ENCODE measurements at regions not wholly inside any gene's neighbourhood (a gene's known extent, or its start where the extent isn't known, plus 50 kb on each side); places are given as distances from the start of the nearest gene placed in this dataset.

- CTCF ChIA-PET = no interaction called here
- POLR2A ChIA-PET = no interaction called here
- no peaks in the 10 kb centered on the region for H3K4me1 ChIP-seq (ENCODE audit: control insufficient read depth, insufficient read depth, low read length)
- H3K9me3 ChIP-seq (ENCODE audit: control insufficient read depth, insufficient read depth, low read depth, low read length) = no peaks in the 10 kb centered on the region
- H3K27ac ChIP-seq (ENCODE audit: extremely low read depth, low read depth, low read length) = no peak overlapping the region
- H3K36me3 ChIP-seq (ENCODE audit: control insufficient read depth in 2 of 2, insufficient read depth in 1 of 2, low read length in 2 of 2) = no peaks in the 10 kb centered on the region
- TF ChIP-seq ZNF423 (tag by site-specific recombination; IDR thresholded peaks at IDR 0.05) = no peak
- TF ChIP-seq ZBTB6 (tag by site-specific recombination; IDR thresholded peaks at IDR 0.05) = no peak
- no peak for TF ChIP-seq ZNF580 (tag by site-specific recombination; IDR thresholded peaks at IDR 0.05)
- TF ChIP-seq ZNF155 (tag by site-specific recombination; IDR thresholded peaks at IDR 0.05) = no peak
- H3K4me3 ChIP-seq (ENCODE audit: low read depth, low read length) = no peak overlapping the region
These were observed 71.0 kb downstream of the MED10 start for GRCh38 chr5:6307304-6307703.

DNA sequence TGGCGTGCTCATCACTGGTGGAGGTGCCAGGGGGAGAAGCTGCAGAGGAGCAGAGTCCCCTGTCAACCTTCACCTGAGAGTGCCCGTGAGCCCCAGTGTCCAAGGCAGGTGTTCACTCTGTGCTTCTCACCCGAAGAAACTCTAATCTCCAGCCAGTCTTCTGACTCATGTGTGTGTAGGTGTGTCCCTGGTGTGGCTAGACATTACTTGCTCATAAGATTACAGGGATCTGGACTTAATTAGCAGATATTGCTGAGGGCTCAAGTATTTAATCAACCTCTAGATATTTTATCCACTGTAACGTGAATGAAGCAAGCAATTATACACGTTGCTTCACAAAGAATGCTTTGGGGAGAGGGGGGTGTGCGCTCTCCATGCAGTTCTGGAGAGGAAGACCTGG lies 72.5 kb downstream of the MED10 start:
- TF ChIP-seq ZNF202 (tag by site-specific recombination; IDR thresholded peaks at IDR 0.05; ENCODE audit: borderline replicate concordance) (no peak), ZNF747 (tag by site-specific recombination; IDR thresholded peaks at IDR 0.05) (no peak), BCL11B (tag by site-specific recombination; IDR thresholded peaks at IDR 0.05; ENCODE audit: low read depth) (no peak), ZNF19 (tag by site-specific recombination; IDR thresholded peaks at IDR 0.05; ENCODE audit: low read depth) (no peak), ZNF223 (tag by site-specific recombination; IDR thresholded peaks at IDR 0.05) (no peak), ZNF248 (tag by site-specific recombination; IDR thresholded peaks at IDR 0.05) (no peak), ZXDB (tag by site-specific recombination; IDR thresholded peaks at IDR 0.05) (no peak), ZNF629 (tag by site-specific recombination; IDR thresholded peaks at IDR 0.05) (no peak)
- no peaks in the 10 kb centered on the region for H3K4me1 ChIP-seq (ENCODE audit: control insufficient read depth, insufficient read depth, low read length)
- no peaks in the 10 kb centered on the region for H3K9me3 ChIP-seq (ENCODE audit: control insufficient read depth, insufficient read depth, low read depth, low read length)
- ChIA-PET CTCF (no interaction called here), POLR2A (no interaction called here)
- H3K36me3 ChIP-seq (ENCODE audit: control insufficient read depth in 2 of 2, insufficient read depth in 1 of 2, low read length in 2 of 2) = no peaks in the 10 kb centered on the region
- H3K4me3 ChIP-seq (ENCODE audit: low read depth, low read length) = no peak overlapping the region
- no peak overlapping the region for H3K27ac ChIP-seq (ENCODE audit: extremely low read depth, low read depth, low read length)

DNA sequence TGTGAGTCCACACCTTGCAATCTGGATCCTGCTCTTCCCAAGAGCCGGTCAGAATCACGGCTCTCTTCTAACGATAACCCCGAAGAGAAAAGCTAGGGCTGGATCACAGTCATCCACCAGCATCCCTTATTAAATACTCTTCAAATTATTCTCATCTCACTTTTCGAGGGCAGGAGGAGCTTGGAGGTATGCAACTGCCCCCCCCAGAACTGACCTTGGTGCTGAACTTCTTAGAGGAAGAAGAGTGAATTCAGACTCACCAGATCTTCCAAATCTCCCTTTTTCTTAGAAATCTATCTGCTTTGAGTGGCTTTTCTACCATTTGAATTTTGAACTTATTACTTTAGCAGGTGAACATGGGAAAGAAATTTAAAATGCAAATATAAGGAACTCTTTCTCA lies 75.7 kb downstream of the MED10 start:
- ChIA-PET POLR2A (no interaction called here), CTCF (no interaction called here)
- no peak overlapping the region for H3K27ac ChIP-seq (ENCODE audit: extremely low read depth, low read depth, low read length)
- H3K9me3 ChIP-seq (ENCODE audit: control insufficient read depth, insufficient read depth, low read depth, low read length) = no peaks in the 10 kb centered on the region
- H3K4me3 ChIP-seq (ENCODE audit: low read depth, low read length) = no peak overlapping the region
- TF ChIP-seq ZBTB21 (tag by site-specific recombination; IDR thresholded peaks at IDR 0.05) = no peak
- peak; percentile 90 for TF ChIP-seq REST (tag by site-specific recombination; IDR thresholded peaks at IDR 0.05)
- no peaks in the 10 kb centered on the region for H3K4me1 ChIP-seq (ENCODE audit: control insufficient read depth, insufficient read depth, low read length)
- H3K36me3 ChIP-seq (ENCODE audit: control insufficient read depth in 2 of 2, insufficient read depth in 1 of 2, low read length in 2 of 2) = no peaks in the 10 kb centered on the region

- POLR2A ChIA-PET = no interaction called here
These were observed 76.3 kb downstream of the MED10 start for GRCh38 chr5:6302075-6302474.

More at GRCh38 chr5:6302075-6302474, 76.3 kb downstream of the MED10 start:
- no peaks in the 10 kb centered on the region for H3K36me3 ChIP-seq (ENCODE audit: control insufficient read depth in 2 of 2, insufficient read depth in 1 of 2, low read length in 2 of 2)
- no peak overlapping the region for H3K4me3 ChIP-seq (ENCODE audit: low read depth, low read length)
- no peak overlapping the region for H3K27ac ChIP-seq (ENCODE audit: extremely low read depth, low read depth, low read length)
- no peak for TF ChIP-seq ZNF341 (tag by site-specific recombination; IDR thresholded peaks at IDR 0.05; ENCODE audit: low read depth)
- no peaks in the 10 kb centered on the region for H3K4me1 ChIP-seq (ENCODE audit: control insufficient read depth, insufficient read depth, low read length)
- CTCF ChIA-PET = no interaction called here
- no peaks in the 10 kb centered on the region for H3K9me3 ChIP-seq (ENCODE audit: control insufficient read depth, insufficient read depth, low read depth, low read length)
